Activated CD4-positive, alpha-beta T cell treated with anti-CD3 and anti-CD28 coated beads for 24 hours (primary cell): ENCODE measurements at regions not wholly inside any gene's neighbourhood (a gene's known extent, or its start where the extent isn't known, plus 50 kb on each side); places are given as distances from the start of the nearest gene placed in this dataset.
"Not testable (repeated sequence)": the region's sequence is repeated elsewhere in the genome, so short reads cannot be mapped to it uniquely, and the experiment has no call there.

Experiments used
- DNase-seq, 2 donors: peaks; one replicate each; pipeline ENCODE4 v3.0.0-alpha.2; 2020; ENCODE audit warnings: low read depth in 2 of 2

- DNase-seq = no peak
Observed at GRCh38 chr1:184854496-184855140, 100.0 kb upstream of the EDEM3 start.

GRCh38 chr1:184854036-184854435 is 99.4 kb upstream of the EDEM3 start:
- DNase-seq = no peak

DNA sequence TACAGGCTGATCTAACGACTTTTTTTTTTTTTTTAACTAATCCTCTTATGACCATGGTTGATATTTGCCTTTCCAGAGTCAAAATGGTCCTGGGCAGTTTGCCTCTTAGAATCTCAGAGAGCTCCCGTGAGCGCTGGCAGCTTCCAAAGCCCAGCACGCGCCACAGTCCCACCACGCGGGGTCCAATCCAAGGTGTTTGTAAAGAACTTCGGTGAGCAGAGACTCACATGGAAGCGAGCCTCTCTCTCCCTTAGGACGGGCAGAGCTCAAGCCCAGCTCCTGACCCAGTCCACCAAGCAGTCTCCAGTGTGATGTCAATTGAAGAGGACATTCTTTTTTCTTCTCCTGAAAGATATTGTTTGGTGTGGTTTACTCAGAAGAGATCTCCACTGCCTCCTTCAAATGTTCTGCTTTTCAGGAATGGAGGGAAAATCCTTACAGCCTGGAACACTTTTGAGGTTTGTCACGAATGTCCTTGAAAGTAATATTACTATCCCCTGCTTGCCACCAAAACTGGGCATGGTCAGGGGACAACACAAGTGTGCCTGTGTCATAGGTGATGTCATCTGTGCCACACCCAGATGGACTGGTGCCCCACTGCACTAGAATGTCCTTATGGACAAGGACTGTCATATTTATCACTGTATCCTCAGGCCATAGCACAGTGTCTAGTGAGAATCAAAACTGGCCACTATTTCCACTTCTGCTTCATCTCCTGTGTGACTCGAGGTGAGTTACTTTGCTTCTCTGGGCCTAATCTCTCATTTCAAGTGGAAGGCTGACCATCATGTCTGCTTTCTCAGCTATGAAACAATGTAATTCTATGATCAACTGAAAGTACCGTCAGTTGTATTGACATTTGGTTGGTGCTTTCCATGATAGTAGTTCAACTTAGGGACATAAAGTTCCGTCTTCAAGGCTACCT is 97.4 kb upstream of the EDEM3 start:
- no peak for DNase-seq

DNA sequence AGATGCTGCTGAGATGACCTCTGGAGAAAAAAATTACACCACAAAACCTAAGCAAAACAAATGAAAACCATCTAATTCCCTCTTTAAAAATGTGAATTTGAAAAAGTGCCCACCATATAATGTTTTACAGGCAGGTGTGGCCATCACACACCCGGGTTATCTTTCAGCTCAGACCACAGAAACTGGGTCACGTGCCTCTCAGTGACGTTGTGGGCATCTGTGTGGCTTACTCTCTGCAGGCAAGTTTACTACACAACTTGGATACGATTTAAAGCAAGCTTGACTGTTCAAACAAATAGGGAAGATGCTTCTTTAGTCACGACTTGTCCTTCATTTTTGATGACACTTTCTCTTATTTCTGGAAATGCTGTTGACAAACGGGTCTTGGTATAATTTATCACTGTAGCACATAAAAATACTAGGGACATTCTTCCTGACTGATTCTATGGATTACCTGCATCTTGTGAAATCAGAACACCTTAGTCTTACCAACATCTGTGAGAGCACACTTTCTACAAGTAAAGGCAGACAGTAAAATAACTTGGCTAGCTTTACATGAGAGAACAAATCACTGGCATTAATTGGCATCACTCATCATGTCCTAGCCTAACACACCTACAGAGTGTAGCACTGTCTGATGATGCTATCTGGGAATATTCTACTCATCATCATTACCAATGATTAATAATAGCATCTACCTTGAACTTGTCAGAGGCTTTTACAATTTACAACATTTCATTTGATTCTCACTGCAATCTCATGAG is 89.3 kb upstream of the EDEM3 start:
- no peak for DNase-seq

DNA sequence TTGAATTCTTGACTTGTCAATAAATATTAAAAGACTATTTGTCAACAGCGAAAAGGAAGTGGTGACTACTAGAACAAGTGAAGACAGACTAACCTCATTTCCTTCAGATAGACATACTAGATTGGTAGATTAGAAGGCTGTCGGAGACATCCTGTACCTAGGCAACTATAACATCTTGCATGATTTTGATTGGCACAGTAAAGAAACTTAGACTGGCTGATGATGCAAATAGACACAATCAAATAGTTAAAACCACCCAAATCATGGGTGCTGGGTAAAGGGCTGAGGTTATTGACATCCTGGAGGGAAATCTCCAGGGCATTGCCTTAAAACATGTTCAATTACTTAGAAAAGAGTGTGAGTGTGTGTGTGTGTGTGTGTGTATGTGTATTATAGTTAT is 85.9 kb upstream of the EDEM3 start:
- no peak for DNase-seq

- DNase-seq = no peak
Observed at GRCh38 chr1:184838504-184838951, 83.9 kb upstream of the EDEM3 start.

- DNase-seq = no peak
Observed at GRCh38 chr1:184836934-184837895, 82.6 kb upstream of the EDEM3 start.

- no peak for DNase-seq
Observed at GRCh38 chr1:184836141-184836540, 81.5 kb upstream of the EDEM3 start.

DNA sequence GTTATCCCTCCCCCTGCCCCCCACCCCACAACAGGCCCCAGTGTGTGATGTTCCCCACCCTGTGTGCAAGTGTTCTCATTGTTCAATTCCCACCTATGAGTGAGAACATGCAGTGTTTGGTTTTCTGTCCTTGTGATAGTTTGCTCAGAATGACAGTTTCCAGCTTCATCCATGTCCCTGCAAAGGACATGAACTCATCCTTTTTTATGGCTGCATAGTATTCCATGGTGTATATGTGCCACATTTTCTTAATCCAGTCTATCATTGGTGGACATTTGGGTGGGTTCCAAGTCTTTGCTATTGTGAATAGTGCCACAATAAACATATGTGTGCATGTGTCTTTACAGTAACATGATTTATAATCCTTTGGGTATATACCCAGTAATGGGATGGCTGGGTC is 79.3 kb upstream of the EDEM3 start:
- DNase-seq = not testable (repeated sequence)

- DNase-seq = no peak
Observed at GRCh38 chr1:184832517-184832916, 77.9 kb upstream of the EDEM3 start.

DNA sequence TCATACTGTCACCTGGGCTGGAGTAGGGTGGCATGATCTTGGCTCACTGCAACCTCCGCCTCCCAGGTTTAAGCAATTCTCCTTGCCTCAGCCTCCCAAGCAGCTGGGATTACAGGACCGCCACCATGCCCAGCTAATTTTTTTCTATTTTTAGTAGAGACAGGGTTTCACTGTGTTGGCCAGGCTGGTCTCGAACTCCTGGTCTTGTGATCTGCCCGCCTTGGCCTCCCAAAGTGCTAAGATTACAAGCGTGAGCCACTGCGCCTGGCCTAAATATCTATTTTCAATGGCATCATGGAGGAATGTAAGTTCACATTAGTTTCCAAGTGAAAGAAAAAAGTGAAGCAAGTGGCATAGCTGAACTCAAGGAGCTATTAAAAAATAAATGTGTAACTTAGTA is 74.8 kb upstream of the EDEM3 start:
- not testable (repeated sequence) for DNase-seq

GRCh38 chr1:184828369-184828717 is 73.7 kb upstream of the EDEM3 start:
- no peak for DNase-seq

- DNase-seq = no peak
Observed at GRCh38 chr1:184827600-184828368, 73.1 kb upstream of the EDEM3 start.

- no peak for DNase-seq
Observed at GRCh38 chr1:184826001-184826400, 71.3 kb upstream of the EDEM3 start.

- DNase-seq = no peak
Observed at GRCh38 chr1:184825571-184825970, 70.9 kb upstream of the EDEM3 start.

GRCh38 chr1:184824691-184825323 is 70.1 kb upstream of the EDEM3 start:
- DNase-seq = no peak

GRCh38 chr1:184823080-184823479 is 68.4 kb upstream of the EDEM3 start:
- DNase-seq = no peak

GRCh38 chr1:184822267-184822666 is 67.6 kb upstream of the EDEM3 start:
- no peak for DNase-seq

GRCh38 chr1:184821658-184822057 is 67.0 kb upstream of the EDEM3 start:
- DNase-seq = no peak

DNA sequence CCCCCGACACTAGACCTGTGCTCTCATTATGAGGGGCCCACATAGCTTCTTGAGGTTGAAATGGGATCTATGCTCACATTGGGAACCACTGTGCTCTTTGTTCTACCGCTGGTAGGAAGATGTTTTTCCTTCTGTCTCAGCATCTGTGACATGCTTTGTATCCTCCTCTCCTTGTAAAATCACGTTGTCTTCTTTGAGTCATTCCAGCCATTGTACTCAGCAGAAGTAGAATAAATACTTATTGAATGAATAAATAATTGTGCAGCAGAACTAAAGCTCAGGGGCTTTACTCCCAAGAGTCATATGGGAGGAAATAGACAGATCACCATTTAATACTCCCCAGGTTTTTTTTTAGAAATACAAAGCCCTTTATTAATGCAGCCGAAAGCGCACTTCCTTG is 66.3 kb upstream of the EDEM3 start:
- no peak for DNase-seq
